HG03442 (cell line): ENCODE measurements at regions not wholly inside any gene's neighbourhood (a gene's known extent, or its start where the extent isn't known, plus 50 kb on each side); places are given as distances from the start of the nearest gene placed in this dataset.
"Not testable (repeated sequence)": the region's sequence is repeated elsewhere in the genome, so short reads cannot be mapped to it uniquely, and the experiment has no call there.

Experiments
- ATAC-seq: cut with Tn5 transposase; IDR thresholded peaks from one replicate; pipeline ENCODE4 v1.9.1; 2021; ENCODE audit warnings: mild to moderate bottlenecking, moderate library complexity; ENCODE audit not compliant: unreplicated experiment

DNA sequence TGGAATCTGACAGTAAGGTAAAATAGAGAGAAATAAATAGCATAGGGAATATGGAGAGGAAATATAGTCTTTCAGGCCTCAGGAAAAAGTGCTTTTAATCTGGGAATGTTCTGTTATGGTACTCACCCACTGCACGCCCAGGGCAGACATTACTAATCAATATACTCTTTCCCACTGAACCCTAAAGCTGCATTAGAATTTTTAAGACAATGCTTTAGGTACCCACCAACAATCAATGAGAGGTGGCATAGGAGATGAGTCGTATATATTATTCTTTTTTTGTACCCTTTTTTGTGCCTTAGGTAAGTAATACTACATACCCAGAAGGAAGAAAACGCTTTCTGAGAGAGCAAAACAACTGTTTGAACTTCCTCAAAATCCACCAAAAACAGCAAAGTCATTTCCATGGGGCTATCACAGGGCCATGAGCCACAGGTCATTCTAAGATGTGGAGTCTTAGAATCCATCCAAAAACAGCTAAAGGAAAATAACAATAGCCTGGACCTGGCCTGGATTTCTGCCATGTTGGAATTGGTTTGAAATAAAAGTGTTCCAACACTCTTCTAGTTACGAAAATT lies 542.1 kb downstream of the XYLT1 start:
- ATAC-seq = no peak

DNA sequence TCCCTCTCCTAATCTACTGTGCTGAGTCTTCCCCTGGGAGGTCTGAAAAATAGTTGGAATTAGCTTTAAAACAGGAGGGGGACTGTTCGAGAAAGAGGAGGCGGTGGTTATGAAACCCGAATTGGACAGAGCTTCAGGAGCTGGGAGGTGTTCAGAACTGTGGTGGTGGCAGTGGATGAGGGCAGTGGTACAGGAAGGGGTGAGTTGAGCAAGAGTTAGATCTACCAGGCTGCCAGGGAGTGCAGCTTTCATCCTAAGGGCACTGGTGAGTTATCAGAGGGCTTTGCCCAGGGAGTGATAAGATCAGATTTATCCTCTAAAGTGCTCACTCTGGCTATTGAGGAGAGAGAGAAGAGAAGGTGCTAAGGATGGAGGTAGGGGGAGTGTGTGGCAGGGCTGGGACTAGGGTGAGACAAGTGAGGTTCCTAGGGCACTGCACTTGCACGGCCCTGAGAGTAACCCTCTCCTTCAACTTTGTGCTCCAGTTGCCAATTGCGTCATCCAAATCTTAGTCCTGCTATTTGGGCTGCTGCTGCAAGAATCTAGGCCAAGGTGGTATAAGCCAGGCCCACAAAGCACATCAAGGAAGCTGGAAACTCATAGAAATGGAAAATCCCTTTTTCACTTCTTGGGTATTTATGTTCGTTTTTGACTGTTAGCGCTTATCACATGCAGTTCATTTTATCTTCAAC lies 540.3 kb downstream of the XYLT1 start:
- no peak for ATAC-seq

DNA sequence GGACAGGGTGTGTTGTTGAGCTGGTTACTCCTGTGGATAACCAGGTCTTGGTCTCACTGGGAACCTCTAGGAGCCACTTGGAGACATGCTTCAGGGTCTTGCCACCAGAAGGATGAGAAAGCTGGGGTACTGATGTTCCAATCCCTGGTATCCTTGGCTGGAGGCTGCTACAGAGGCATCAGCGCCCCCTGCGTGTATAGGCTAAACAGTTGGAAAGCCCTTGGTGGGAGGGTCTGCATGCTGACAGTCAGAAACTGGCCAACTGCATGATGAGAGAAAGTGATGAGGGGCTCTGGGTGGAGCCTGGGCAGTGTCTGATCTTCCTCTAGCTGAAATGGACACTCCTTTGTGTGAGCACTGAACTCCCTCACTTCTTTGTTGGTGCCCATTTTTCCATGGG lies 536.9 kb downstream of the XYLT1 start:
- no peak for ATAC-seq

DNA sequence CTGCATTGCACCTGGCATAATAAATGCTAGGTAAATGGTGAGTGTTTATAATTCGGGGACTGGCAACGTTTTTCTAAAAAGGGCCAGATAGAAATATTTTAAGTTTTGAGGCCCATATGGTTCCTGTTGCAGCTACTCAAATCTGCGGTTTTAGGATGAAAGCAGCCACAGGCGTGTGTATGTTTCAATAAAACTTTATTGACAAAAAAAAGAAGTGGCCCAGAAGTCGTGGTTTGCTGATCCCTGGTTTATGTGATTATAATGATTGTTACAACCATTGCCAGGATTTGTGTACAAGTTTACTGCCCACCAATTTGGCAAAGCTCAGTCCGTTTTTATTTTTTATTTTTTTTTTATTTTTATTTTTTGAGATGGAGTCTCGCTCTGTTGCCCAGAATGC lies 536.1 kb downstream of the XYLT1 start:
- ATAC-seq = no peak

DNA sequence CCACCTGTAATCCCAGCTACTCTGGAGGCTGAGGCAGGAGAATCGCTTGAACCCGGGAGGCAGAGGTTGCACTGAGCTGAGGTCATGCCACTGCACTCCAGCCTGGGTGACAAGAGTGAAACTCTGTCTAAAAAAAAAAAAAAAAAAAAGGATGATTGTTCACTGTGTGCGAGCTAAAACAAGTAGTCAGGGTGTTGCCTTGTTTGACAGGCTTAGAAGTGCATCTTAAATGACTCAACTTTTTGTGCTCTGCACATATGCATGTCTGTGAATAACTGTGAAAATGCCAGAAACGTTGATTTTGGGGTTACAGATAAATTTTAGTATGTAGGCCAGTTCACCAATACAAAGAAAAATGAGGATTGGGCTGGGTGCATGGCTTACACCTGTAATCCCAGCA lies 534.9 kb downstream of the XYLT1 start:
- not testable (repeated sequence) for ATAC-seq

DNA sequence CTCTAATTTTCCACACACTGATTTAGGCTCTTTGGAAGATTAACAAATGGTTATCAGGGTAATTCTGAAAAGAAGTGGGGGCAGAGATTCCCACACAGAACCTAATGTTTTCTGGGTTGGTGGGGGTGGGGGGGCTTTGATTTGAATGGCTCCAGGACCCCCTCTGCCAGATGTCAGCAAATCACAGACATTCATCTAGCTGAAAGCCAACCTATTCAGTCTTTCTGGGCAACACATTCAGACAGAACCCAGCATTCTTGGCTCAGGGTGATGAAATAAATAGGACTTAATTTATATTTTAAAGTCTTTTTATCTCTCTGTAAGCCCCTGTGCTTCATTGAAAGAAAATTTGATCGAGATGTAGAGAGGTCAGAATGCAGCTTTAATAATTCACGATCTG lies 533.2 kb downstream of the XYLT1 start:
- ATAC-seq = no peak

DNA sequence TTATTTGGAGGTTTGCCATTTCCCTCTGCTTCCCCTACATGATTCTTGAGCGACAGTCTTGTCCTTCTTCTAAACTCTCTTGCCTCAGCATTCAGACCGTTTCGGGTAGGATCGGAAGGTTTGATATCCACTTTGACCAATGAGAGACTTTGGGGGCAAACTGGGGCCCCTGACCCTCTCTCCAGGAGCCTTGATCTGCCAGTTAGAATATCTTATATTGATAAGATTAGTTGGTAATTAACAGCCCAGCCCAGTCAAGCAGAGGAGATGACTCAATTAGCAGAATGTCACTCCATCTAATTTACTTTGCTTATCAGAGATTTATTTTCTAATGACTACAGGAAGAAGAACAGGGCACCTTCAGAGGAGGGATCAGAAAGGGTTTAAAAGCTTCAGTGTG lies 532.8 kb downstream of the XYLT1 start:
- ATAC-seq = no peak

DNA sequence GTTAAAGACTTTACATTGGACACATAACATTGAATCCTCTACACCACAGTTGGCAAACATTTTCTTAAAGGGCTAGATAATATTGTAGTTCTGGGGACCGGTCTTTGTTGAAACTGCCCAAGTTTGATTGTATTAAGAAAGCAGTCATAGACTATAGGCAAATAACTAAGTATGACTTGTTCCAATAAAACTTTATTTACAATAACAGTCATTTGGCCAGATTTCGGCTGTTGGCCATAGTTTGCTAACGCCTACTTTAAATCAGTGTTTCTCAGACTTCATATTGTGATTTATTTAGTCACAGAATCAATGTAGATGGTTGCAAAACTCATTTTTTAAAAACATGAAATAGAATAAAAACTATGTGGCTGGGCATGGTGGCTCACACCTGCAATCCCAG lies 531.8 kb downstream of the XYLT1 start:
- no peak for ATAC-seq

DNA sequence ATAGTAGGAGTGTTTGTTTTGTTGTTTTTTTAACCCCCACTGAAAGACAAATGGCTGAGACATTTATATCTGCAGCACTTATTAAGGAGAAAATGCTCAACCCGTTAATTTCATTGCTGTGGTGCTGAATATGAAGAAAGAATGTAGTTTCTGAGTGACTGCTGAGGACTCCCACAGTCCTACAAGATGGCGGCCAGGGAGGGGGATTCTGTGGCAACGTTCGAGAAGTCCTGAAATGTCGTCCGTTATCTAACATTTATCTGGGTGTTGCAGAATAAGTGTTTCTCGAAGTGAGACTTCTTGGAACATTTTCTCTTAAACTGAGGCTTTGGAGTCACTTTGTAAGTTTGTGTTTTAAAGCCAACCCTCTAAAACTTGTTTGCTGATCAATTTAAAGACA lies 530.4 kb downstream of the XYLT1 start:
- no peak for ATAC-seq

DNA sequence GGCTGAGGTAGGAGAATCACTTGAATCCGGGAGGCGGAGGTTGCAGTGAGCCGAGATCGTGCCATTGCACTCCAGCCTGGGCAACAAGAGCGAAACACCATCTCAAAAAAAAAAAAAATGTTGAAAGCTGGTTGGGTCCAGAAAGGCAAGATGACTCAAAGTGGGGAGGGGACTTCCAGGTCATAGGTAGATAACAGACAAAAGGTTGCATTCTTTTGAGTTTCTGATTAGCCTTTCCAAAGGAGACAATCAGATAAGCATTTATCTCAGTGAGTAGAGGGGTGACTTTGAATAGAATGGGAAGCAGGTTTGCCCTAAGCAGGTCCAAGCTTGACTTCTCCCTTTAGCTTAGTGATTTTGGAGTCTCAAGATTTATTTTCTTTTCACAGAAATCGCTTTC lies 527.9 kb downstream of the XYLT1 start:
- ATAC-seq = not testable (repeated sequence)

DNA sequence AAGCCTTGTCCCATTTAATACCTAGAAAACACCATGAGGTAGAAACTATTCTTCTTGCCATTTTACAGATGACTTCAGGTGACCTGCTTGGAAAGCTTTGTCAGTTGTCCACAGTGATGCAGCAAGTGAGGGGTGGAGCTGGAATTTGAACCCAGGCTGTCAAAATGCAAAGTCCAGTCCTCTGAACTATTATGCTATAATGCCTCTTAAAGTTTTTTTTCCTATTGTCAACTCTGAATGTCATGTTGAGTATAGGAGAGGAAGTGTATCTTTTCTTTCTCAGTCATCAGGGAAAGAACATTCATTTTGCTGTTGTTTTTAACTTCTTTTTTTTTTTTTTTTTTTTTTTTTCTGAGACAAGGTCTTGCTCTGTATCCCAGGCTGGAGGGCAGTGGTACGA lies 525.6 kb downstream of the XYLT1 start:
- ATAC-seq = no peak

DNA sequence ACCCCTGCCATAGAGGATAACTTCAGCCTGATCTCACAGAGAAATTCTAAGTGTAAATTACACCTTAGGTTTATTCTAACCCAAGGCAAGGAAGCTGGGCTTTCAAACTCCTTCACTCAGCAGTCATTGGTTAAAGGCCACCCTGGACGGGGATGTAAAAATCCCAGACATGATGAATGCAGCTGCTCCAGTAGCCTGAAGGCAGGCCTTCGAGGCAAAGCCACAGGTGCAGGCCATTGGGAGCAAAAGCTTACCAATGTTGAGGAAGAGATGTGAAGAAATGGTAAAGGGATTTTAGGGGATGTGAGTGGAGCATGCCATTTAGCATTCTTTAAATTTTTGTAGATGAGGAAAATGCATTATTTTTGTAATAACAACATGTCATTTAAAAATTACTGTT lies 514.4 kb downstream of the XYLT1 start:
- ATAC-seq = no peak

DNA sequence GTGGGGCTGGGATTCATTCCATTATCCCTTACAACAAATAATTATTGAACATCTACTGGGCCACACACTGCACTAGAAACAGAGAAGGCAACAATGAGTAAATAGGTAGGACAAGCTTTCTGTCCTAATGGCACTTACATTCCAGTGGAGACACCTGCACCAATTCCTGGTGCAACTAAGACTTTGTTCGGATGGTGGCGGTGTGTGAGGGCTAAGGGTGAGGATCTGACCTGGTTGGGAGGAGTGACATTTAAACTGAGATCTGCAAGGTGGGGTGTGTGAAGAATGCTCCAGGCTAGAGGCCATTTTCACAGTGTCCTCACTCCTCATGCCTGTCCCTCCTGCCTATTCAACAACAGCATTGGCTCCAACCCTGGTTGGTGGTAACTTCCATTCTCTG lies 510.0 kb downstream of the XYLT1 start:
- no peak for ATAC-seq

DNA sequence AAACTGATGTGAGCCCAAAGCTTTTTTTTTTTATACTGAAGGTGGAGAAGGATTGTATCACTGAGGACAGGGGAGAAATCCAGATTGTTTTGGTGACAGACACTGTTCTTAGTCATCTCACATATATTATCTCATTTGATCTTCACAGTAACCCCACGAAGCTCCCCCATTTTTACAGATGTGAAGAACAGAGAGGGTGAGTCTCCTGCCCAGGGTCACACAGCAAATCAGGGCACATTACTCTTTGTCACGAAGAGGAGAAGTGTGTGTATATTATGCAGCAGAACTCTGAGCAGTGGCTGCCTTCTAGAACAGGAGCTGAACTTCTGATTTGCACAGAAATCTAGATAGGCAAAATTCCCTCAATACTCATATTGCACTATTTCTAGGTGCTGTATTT lies 504.3 kb downstream of the XYLT1 start:
- ATAC-seq = no peak

DNA sequence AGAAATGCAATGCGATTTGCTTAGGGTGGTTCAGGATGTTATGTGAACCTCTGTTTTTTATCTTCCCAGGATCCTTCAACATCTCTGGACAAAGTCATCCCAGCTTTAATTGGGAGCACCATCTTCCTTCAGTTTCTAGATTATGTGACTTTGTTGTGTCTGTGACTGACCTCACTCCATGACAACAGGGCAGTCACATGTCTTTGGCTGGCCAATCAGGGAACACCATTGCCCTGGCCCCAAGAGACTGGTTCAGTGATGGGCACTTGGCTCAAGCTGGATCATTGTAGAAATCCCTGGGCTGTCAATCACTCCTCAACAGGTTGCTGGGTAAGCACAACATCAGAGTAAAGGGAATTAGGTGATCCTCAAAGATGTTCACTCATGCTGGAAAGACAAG lies 499.7 kb downstream of the XYLT1 start:
- ATAC-seq = no peak

DNA sequence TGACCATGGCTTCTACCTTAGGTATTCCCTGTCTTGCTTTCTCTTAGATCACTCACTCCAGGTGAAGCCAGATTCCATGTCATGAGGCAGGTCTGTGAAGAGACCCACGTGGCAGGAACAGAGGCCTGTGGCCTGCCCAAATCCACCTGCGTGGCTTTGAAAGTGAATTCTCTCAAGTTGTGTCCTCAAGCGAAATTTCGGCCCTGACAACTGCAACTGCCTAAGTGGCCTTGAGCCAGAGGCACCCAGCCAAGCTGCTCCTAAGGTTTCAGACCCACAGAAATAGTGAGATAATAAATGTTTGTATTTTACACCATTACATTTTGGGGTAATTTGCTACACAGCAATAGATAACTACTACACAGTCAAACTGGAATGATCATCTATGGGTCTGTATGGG lies 497.9 kb downstream of the XYLT1 start:
- ATAC-seq = no peak

DNA sequence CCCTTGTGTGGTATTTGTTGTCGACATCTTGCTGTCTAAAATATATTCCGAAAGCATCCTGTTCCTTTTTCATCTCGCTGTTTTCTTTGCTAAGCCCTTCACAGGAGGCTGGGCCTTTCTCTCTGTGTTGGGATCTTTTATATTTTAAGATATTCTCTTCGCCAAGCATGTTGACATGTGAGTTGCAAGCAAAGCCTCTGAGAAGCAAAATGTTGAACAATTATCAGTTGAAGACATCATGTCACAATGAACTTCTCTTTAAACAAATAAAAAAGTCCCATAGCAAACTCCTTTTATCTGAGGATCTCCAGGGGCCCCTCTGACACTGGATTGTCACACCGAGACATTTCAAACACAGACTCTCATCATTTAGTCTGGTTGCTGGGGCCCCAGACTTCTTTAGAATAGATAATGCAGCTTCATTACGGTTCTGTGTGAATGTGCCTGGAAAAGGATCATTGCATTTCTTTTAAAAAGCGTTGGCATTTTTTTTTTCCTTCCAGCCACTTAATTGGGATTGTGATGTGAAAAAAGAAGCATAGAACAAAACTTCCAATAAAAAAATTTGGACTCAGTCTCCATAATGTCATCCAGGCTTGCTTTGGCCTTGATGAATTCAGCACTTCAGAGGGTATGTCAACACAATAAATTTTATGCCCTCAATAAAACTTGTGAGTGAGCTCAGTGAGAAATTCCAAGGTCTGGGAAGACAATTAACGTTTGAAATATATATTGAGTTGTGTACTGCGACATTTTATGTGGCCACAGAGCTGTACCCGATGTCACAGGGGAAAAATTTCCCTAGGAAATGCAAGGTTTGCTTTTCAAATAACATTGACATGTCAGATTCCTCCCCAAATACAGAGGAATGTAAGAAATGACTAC lies 496.8 kb downstream of the XYLT1 start:
- no peak for ATAC-seq

DNA sequence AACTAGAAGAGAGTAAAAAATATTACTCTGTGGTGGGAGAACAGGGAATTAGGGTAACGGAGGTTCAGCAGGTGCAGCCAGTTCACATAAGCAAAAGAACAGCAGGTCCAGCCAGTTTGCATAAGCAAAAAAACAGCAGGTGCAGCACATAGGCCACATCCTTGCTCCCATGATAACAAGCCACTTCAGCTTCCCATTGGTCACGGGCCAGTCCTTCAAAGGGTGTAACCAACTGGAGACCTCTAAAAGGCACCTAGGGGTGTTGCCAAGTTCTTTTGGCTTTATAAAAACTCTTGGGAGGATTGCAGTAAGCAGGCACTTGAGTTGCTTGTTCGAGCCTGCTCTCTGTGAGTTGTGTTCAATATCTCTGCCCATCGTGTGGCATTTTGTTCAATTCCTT lies 488.1 kb downstream of the XYLT1 start:
- no peak for ATAC-seq

DNA sequence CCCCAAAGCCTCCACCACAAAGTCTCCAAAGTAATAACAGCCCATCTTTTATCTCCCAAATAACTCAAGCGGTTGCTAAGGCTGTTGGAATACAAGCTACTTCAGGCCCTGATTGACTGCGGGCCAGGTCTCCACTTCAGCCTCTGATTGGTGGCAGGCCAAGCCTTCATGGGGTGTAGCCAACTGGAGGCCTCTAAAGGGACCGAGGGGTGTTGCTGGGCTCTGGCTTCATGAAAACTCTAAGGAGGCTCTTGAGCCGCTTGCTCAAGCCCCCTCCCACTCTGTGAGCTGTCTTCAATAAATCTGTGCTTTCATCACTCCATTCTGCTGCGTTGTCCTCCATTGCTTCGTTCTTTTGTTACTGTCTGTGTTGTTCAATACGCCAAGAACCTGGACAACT lies 487.2 kb downstream of the XYLT1 start:
- no peak for ATAC-seq

DNA sequence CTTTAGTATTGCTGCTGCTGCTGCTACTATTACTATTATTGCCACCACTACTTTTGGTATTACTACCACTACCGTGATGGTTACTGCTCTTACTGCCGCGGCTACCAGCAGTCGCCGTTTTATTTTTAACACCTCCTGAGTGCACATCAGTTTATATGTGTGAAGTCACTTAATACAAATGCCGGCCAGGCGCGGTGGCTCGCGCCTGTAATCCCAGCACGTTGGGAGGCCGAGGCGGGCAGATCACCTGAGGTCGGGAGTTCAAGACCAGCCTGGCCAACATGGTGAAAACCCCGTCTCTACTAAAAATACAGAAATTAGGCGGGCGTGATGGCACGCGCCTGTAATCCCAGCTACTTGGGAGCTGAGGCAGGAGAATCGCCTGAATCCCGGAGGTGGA lies 486.7 kb downstream of the XYLT1 start:
- ATAC-seq = not testable (repeated sequence)

DNA sequence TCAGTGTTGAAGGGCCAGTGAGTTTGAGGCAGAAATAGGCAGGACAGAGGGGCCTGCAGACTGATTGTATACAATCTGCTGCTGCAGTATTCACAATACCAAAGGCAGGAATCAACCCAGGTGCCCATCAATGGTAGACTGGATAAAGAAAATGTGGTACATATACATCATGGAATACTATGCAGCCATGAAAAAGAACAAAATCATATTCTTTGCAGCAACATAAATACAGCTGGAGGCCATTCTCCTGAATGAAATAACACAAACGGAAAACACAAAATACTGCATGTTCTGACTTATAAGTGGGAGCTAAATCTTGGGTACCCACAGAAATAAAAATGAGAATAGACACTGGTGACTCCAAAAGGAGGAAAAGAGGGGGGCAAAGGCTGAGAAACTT lies 485.1 kb downstream of the XYLT1 start:
- no peak for ATAC-seq

DNA sequence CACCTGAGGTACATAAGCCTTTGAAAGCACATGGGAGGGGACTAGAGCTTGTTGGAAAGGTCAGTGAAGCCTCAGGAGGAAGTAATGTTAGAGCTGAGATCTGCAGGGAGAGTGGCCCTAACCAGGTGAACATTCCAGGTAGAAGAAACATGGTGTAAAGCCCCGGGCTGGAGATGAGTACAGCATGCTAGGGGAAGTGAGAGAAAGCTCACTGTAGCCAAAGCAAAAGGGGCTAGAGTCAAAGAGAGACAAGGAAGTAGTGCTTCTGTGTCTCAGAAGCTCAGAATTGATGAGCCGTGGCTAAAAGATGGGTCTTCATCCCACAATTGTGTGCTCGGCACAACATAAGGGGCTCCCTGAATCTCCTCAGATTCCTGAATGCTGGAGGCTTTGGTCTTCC lies 481.8 kb downstream of the XYLT1 start:
- ATAC-seq = no peak
